Fibroblast of lung (primary cell): ENCODE measurements at regions not wholly inside any gene's neighbourhood (a gene's known extent, or its start where the extent isn't known, plus 50 kb on each side); places are given as distances from the start of the nearest gene placed in this dataset.

Source experiments
- DNase-seq, 2 donors: peaks; one replicate each; pipeline versions ENCODE4 v3.0.0 to v3.0.0-alpha.2; 2010; ENCODE audit warnings: low read depth in 2 of 2
- H2AFZ ChIP-seq: 2 replicates; pipeline ENCODE4 v1.5.1; 2012; ENCODE audit warnings: low read length, control low read depth, inconsistent platforms
- H3K27ac ChIP-seq: 2 replicates; pipeline ENCODE4 v1.5.1; 2011; ENCODE audit warnings: low read length, control low read depth; ENCODE audit not compliant: insufficient read depth
- H3K27me3 ChIP-seq: 2 replicates; pipeline ENCODE4 v1.5.1; 2011; ENCODE audit warnings: mild to moderate bottlenecking, low read length; ENCODE audit not compliant: control insufficient read depth, insufficient read depth
- H3K36me3 ChIP-seq: 2 replicates; pipeline ENCODE4 v1.5.1; 2011; ENCODE audit warnings: low read length; ENCODE audit not compliant: control insufficient read depth, insufficient read depth
- H3K4me1 ChIP-seq: 2 replicates; pipeline ENCODE4 v1.5.1; 2011; ENCODE audit warnings: low read length; ENCODE audit not compliant: control insufficient read depth, insufficient read depth; ENCODE audit errors: extremely low read depth
- H3K4me2 ChIP-seq: 2 replicates; pipeline ENCODE4 v1.5.1; 2011; ENCODE audit warnings: low read length, control low read depth; ENCODE audit not compliant: insufficient read depth; ENCODE audit errors: extremely low read depth
- H3K4me3 ChIP-seq, 4 experiments: fragments of 200-600 bp in 1 of 4; sonication (generic) in 1 of 4; replicated peaks in 1 of 4; 2 replicates each; pipeline ENCODE4 v1.5.1; 2011 to 2016; ENCODE audit warnings: low read length in 4 of 4, low read depth in 3 of 4, mild to moderate bottlenecking in 3 of 4, control low read depth in 2 of 4, inconsistent platforms in 1 of 4, mixed read lengths in 1 of 4; ENCODE audit not compliant: insufficient read depth in 1 of 4; ENCODE audit errors: control extremely low read depth in 1 of 4
- H3K79me2 ChIP-seq: 2 replicates; pipeline ENCODE4 v1.5.1; 2012; ENCODE audit warnings: mild to moderate bottlenecking, low read length, inconsistent platforms; ENCODE audit not compliant: control insufficient read depth, insufficient read depth
- H3K9ac ChIP-seq: 2 replicates; pipeline ENCODE4 v1.5.1; 2011; ENCODE audit warnings: mild to moderate bottlenecking, low read length, control low read depth; ENCODE audit not compliant: insufficient read depth
- H3K9me3 ChIP-seq: 2 replicates; pipeline ENCODE4 v1.5.1; 2012; ENCODE audit warnings: low read depth, low read length; ENCODE audit not compliant: control insufficient read depth, insufficient read depth
- H4K20me1 ChIP-seq: 2 replicates; pipeline ENCODE4 v1.5.1; 2011; ENCODE audit warnings: low read length; ENCODE audit not compliant: control insufficient read depth, insufficient read depth; ENCODE audit errors: extremely low read depth
- CTCF ChIP-seq, 2 donors: IDR thresholded peaks in 1 of 2; conservative IDR thresholded peaks in 1 of 2; 1 replicate in 1 of 2; 2 replicates in 1 of 2; pipeline ENCODE4 v1.5.1; 2011 to 2012; ENCODE audit warnings: low read length in 2 of 2, control low read depth in 1 of 2, inconsistent platforms in 1 of 2, low read depth in 1 of 2, mild to moderate bottlenecking in 1 of 2
- EZH2 ChIP-seq: IDR thresholded peaks from 2 replicates; pipeline ENCODE4 v1.5.1; 2012; ENCODE audit warnings: low read length, control low read depth, mild to moderate bottlenecking; ENCODE audit errors: missing control alignments

- H3K9ac ChIP-seq: no peak overlapping the region
- no peak overlapping the region for H3K4me2 ChIP-seq
- TF ChIP-seq CTCF (conservative IDR thresholded peaks at IDR 0.05 in 1 of 2, IDR thresholded peaks at IDR 0.05 in 1 of 2; ENCODE audit: low read depth in 1 of 2, low read length in 2 of 2) (no peak), EZH2 (no peak)
- no peaks in the 10 kb centered on the region for H3K9me3 ChIP-seq
- no peaks in the 10 kb centered on the region for H3K27me3 ChIP-seq
- H3K4me1 ChIP-seq: no peaks in the 10 kb centered on the region
- H3K36me3 ChIP-seq: no peaks in the 10 kb centered on the region
- no peak for DNase-seq
- H3K4me3 ChIP-seq: no peak overlapping the region
- no peaks in the 10 kb centered on the region for H3K79me2 ChIP-seq
- no peaks in the 10 kb centered on the region for H4K20me1 ChIP-seq
- no peak overlapping the region for H3K27ac ChIP-seq
- no peak overlapping the region for H2AFZ ChIP-seq
Measured at GRCh38 chr7:21198921-21199320, 229.0 kb upstream of the SP4 start.

GRCh38 chr7:21200503-21200902 is 227.4 kb upstream of the SP4 start:
- TF ChIP-seq EZH2 (no peak), CTCF (conservative IDR thresholded peaks at IDR 0.05 in 1 of 2, IDR thresholded peaks at IDR 0.05 in 1 of 2; ENCODE audit: low read depth in 1 of 2, low read length in 2 of 2) (no peak)
- no peaks in the 10 kb centered on the region for H4K20me1 ChIP-seq
- no peak overlapping the region for H2AFZ ChIP-seq
- no peak overlapping the region for H3K4me2 ChIP-seq
- no peaks in the 10 kb centered on the region for H3K36me3 ChIP-seq
- DNase-seq: no peak
- H3K79me2 ChIP-seq: no peaks in the 10 kb centered on the region
- H3K9me3 ChIP-seq: no peaks in the 10 kb centered on the region
- no peaks in the 10 kb centered on the region for H3K27me3 ChIP-seq
- no peaks in the 10 kb centered on the region for H3K4me1 ChIP-seq
- H3K27ac ChIP-seq: no peak overlapping the region
- no peak overlapping the region for H3K4me3 ChIP-seq
- H3K9ac ChIP-seq: no peak overlapping the region

- TF ChIP-seq EZH2 (no peak), CTCF (conservative IDR thresholded peaks at IDR 0.05 in 1 of 2, IDR thresholded peaks at IDR 0.05 in 1 of 2; ENCODE audit: low read depth in 1 of 2, low read length in 2 of 2) (no peak)
- H2AFZ ChIP-seq: no peak overlapping the region
Measured at GRCh38 chr7:21214657-21215056, 213.2 kb upstream of the SP4 start.

More at GRCh38 chr7:21214657-21215056, 213.2 kb upstream of the SP4 start:
- Histone ChIP-seq H3K9me3 (no peaks in the 10 kb centered on the region), H3K4me3 (no peak overlapping the region), H3K4me2 (no peak overlapping the region), H3K9ac (no peak overlapping the region), H3K79me2 (no peaks in the 10 kb centered on the region), H3K27ac (no peak overlapping the region), H3K4me1 (no peaks in the 10 kb centered on the region), H4K20me1 (no peaks in the 10 kb centered on the region), H3K36me3 (no peaks in the 10 kb centered on the region), H3K27me3 (no peaks in the 10 kb centered on the region)
- no peak for DNase-seq
